H9 (cell line): ENCODE measurements at regions not wholly inside any gene's neighbourhood (a gene's known extent, or its start where the extent isn't known, plus 50 kb on each side); places are given as distances from the start of the nearest gene placed in this dataset.

Experiments
- DNase-seq: peaks from one replicate; pipeline ENCODE4 v3.0.0-alpha.2; 2017
- H2AFZ ChIP-seq: one replicate; pipeline ENCODE4 v1.6.1; 2013; ENCODE audit warnings: mild to moderate bottlenecking, low read length, control low read depth, moderate library complexity
- H2AK5ac ChIP-seq: 2 replicates; pipeline ENCODE4 v1.6.1; 2013; ENCODE audit warnings: low read length, control low read depth, mixed read lengths; ENCODE audit not compliant: insufficient read length
- H2BK120ac ChIP-seq: one replicate; pipeline ENCODE4 v1.6.1; 2013; ENCODE audit warnings: low read depth, mild to moderate bottlenecking, low read length, control low read depth, inconsistent platforms; ENCODE audit not compliant: poor library complexity, severe bottlenecking
- H2BK12ac ChIP-seq: 2 replicates; pipeline ENCODE4 v1.6.1; 2013; ENCODE audit warnings: low read length, control low read depth, mixed read lengths, low read depth; ENCODE audit not compliant: insufficient read length
- H2BK15ac ChIP-seq: 2 replicates; pipeline ENCODE4 v1.6.1; 2013; ENCODE audit warnings: low read depth, low read length, control low read depth
- H2BK20ac ChIP-seq: one replicate; pipeline ENCODE4 v1.6.1; 2013; ENCODE audit warnings: low read depth, mild to moderate bottlenecking, low read length, control low read depth, inconsistent platforms; ENCODE audit not compliant: poor library complexity, severe bottlenecking
- H2BK5ac ChIP-seq: 2 replicates; pipeline ENCODE4 v1.6.1; 2013; ENCODE audit warnings: low read length, control low read depth, mixed read lengths; ENCODE audit not compliant: insufficient read length
- H3K14ac ChIP-seq: 2 replicates; pipeline ENCODE4 v1.6.1; 2013; ENCODE audit warnings: low read length, control low read depth; ENCODE audit not compliant: insufficient read depth
- H3K18ac ChIP-seq: 2 replicates; pipeline ENCODE4 v1.6.1; 2013; ENCODE audit warnings: low read depth, mild to moderate bottlenecking, mixed read lengths, low read length, control low read depth; ENCODE audit not compliant: insufficient read length
- H3K23ac ChIP-seq: 2 replicates; pipeline ENCODE4 v1.6.1; 2013; ENCODE audit warnings: low read length, control low read depth, mixed read lengths, low read depth; ENCODE audit not compliant: insufficient read length
- H3K23me2 ChIP-seq: 2 replicates; pipeline ENCODE4 v1.6.1; 2013; ENCODE audit warnings: low read depth, mild to moderate bottlenecking, mixed read lengths, low read length, control low read depth; ENCODE audit not compliant: insufficient read length, poor library complexity, severe bottlenecking
- H3K27ac ChIP-seq: 2 replicates; pipeline ENCODE4 v1.5.1; 2013; ENCODE audit warnings: low read length, control low read depth, mixed read lengths, low read depth; ENCODE audit not compliant: insufficient read length
- H3K27me3 ChIP-seq: 2 replicates; pipeline ENCODE4 v1.6.1; 2013; ENCODE audit warnings: low read length, control low read depth, inconsistent platforms; ENCODE audit not compliant: insufficient read depth
- H3K4ac ChIP-seq: 2 replicates; pipeline ENCODE4 v1.6.1; 2013; ENCODE audit warnings: low read depth, mild to moderate bottlenecking, control low read depth, inconsistent platforms, low read length, moderate library complexity
- H3K4me1 ChIP-seq: 2 replicates; pipeline ENCODE4 v1.6.1; 2013; ENCODE audit warnings: low read length, control low read depth, inconsistent platforms; ENCODE audit not compliant: insufficient read depth
- H3K4me2 ChIP-seq: 2 replicates; pipeline ENCODE4 v1.6.1; 2013; ENCODE audit warnings: low read length, control low read depth, mixed read lengths; ENCODE audit not compliant: insufficient read length, insufficient read depth
- H3K56ac ChIP-seq: 2 replicates; pipeline ENCODE4 v1.6.1; 2013; ENCODE audit warnings: low read depth, mild to moderate bottlenecking, mixed read lengths, low read length, control low read depth; ENCODE audit not compliant: insufficient read length
- H3K79me1 ChIP-seq: 2 replicates; pipeline ENCODE4 v1.6.1; 2013; ENCODE audit warnings: low read depth, mild to moderate bottlenecking, moderate library complexity, low read length, control low read depth, inconsistent platforms; ENCODE audit not compliant: insufficient read depth, poor library complexity, severe bottlenecking
- H3K79me2 ChIP-seq: 2 replicates; pipeline ENCODE4 v1.6.1; 2013; ENCODE audit warnings: low read length, control low read depth, inconsistent platforms; ENCODE audit not compliant: insufficient read depth
- H3K9ac ChIP-seq: 2 replicates; pipeline ENCODE4 v1.6.1; 2013; ENCODE audit warnings: low read length, control low read depth, mixed read lengths; ENCODE audit not compliant: insufficient read length; ENCODE audit errors: extremely low read depth
- H3K9me3 ChIP-seq: one replicate; pipeline ENCODE4 v1.6.1; 2013; ENCODE audit warnings: low read depth, low read length, inconsistent platforms; ENCODE audit not compliant: control insufficient read depth
- H3T11ph ChIP-seq: one replicate; pipeline ENCODE4 v1.6.1; 2013; ENCODE audit warnings: mild to moderate bottlenecking, low read length, control low read depth, inconsistent platforms
- H4K20me1 ChIP-seq: one replicate; pipeline ENCODE4 v1.6.1; 2013; ENCODE audit not compliant: control insufficient read depth, insufficient read length, insufficient read depth
- H4K5ac ChIP-seq: 2 replicates; pipeline ENCODE4 v1.6.1; 2013; ENCODE audit warnings: low read depth, mild to moderate bottlenecking, mixed read lengths, low read length, control low read depth; ENCODE audit not compliant: insufficient read length
- H4K8ac ChIP-seq: replicated peaks from 2 replicates; pipeline ENCODE4 v1.6.1; 2013; ENCODE audit warnings: low read length, control low read depth, mixed read lengths, low read depth; ENCODE audit not compliant: insufficient read length
- H4K91ac ChIP-seq: 2 replicates; pipeline ENCODE4 v1.6.1; 2013; ENCODE audit warnings: low read depth, mild to moderate bottlenecking, moderate library complexity, mixed read lengths, low read length, control low read depth; ENCODE audit not compliant: insufficient read length
- H3K27ac Mint-ChIP-seq, 3 experiments: 2 replicates in 2 of 3; 3 replicates in 1 of 3; pipeline ENCODE4 v1.8.0; 2020 to 2021; ENCODE audit warnings: mixed read lengths in 3 of 3, mild to moderate bottlenecking in 1 of 3, moderate library complexity in 1 of 3
- H3K27me3 Mint-ChIP-seq: 2 replicates; pipeline ENCODE4 v1.8.0; 2021; ENCODE audit warnings: low read depth, mild to moderate bottlenecking, moderate library complexity, mixed read lengths
- H3K36me3 Mint-ChIP-seq, 3 experiments: 2 replicates in 2 of 3; 3 replicates in 1 of 3; pipeline ENCODE4 v1.8.0; 2020 to 2021; ENCODE audit warnings: low read depth in 3 of 3, mixed read lengths in 3 of 3; ENCODE audit not compliant: insufficient read depth in 1 of 3
- H3K4me1 Mint-ChIP-seq, 2 experiments: 2 replicates each; pipeline ENCODE4 v1.8.0; 2020; ENCODE audit warnings: mixed read lengths in 2 of 2
- H3K4me3 Mint-ChIP-seq, 2 experiments: 2 replicates in 1 of 2; 3 replicates in 1 of 2; pipeline ENCODE4 v1.8.0; 2020 to 2021; ENCODE audit warnings: mild to moderate bottlenecking in 2 of 2, mixed read lengths in 2 of 2, moderate library complexity in 1 of 2
- H3K9me3 Mint-ChIP-seq, 2 experiments: 2 replicates in 1 of 2; 3 replicates in 1 of 2; pipeline ENCODE4 v1.8.0; 2020; ENCODE audit warnings: mild to moderate bottlenecking in 2 of 2, mixed read lengths in 2 of 2, moderate library complexity in 1 of 2
- WGBS: extraction: QIAGEN DNeasy Blood & Tissue Kit; methylation state at CpG from one replicate; pipeline ENCODE4 v1.1.7; 2013; ENCODE audit warnings: missing lambda C conversion rate, low lambda C conversion rate, mixed read lengths; ENCODE audit not compliant: insufficient read length; ENCODE audit errors: extremely low coverage; 5-methylcytosine and 5-hydroxymethylcytosine counted together
- TF ChIP-seq, protein P1 (sequence below): fragments of 200-600 bp; sonication (generic); conservative IDR thresholded peaks from 3 replicates; pipeline ENCODE4 v1.8.0; 2021; ENCODE audit warnings: antibody characterized with exemption, mild to moderate bottlenecking

DNA sequence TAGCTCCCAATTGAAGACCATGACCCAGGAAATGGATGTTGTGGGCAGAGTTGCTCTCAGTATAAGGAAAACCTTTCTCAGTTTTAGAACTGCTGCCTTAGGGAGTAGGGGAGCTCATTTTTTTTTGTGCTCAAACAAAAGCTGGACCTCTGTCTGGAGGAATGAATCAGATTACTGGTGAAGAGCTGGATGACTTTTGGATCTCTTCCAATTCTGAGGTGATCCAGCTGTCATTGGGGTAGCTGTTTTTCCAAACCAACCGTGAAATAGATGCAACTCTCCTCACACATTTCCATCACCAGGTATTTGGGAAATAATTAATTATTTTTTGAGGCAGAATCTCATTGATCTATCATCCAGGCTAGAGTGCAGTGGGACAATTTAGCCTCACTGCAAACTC lies 251.3 kb upstream of the PLET1 start:
- Histone ChIP-seq H4K91ac (no peak overlapping the region), H3K14ac (no peak overlapping the region), H3K23ac (no peak overlapping the region), H2BK15ac (no peak overlapping the region), H3K79me2 (no peaks in the 10 kb centered on the region), H3K56ac (no peak overlapping the region), H2AFZ (no peak overlapping the region), H2BK5ac (no peak overlapping the region), H3K18ac (no peak overlapping the region), H4K20me1 (no peaks in the 10 kb centered on the region), H4K5ac (no peak overlapping the region), H2BK120ac (no peak overlapping the region), H2BK12ac (no peak overlapping the region), H3K79me1 (no peaks in the 10 kb centered on the region), H3K4me2 (no peak overlapping the region), H3K9ac (no peak overlapping the region), H3K4ac (no peak overlapping the region), H3K27me3 (no peaks in the 10 kb centered on the region), H3K9me3 (no peaks in the 10 kb centered on the region), H3T11ph (no peak overlapping the region), H2BK20ac (no peak overlapping the region), H3K27ac (no peak overlapping the region), H4K8ac (no peak overlapping the region), H3K23me2 (no peaks in the 10 kb centered on the region), H3K4me1 (no peaks in the 10 kb centered on the region), H2AK5ac (no peak overlapping the region)
- TF ChIP-seq, protein P1, sequence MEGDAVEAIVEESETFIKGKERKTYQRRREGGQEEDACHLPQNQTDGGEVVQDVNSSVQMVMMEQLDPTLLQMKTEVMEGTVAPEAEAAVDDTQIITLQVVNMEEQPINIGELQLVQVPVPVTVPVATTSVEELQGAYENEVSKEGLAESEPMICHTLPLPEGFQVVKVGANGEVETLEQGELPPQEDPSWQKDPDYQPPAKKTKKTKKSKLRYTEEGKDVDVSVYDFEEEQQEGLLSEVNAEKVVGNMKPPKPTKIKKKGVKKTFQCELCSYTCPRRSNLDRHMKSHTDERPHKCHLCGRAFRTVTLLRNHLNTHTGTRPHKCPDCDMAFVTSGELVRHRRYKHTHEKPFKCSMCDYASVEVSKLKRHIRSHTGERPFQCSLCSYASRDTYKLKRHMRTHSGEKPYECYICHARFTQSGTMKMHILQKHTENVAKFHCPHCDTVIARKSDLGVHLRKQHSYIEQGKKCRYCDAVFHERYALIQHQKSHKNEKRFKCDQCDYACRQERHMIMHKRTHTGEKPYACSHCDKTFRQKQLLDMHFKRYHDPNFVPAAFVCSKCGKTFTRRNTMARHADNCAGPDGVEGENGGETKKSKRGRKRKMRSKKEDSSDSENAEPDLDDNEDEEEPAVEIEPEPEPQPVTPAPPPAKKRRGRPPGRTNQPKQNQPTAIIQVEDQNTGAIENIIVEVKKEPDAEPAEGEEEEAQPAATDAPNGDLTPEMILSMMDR, result no peak
- DNase-seq, result no peak
- H3K36me3 Mint-ChIP-seq, result no peaks in the 10 kb centered on the region
- H3K27me3 Mint-ChIP-seq, result peaks cover 2% of the 10 kb centered on the region; the same call in 1 of the 2 replicates
- WGBS, result no CpG with 5 or more reads among the region's 1 CpG
- no peak overlapping the region for H3K4me3 Mint-ChIP-seq
- H3K27ac Mint-ChIP-seq, result no peak overlapping the region
- H3K9me3 Mint-ChIP-seq, result no peaks in the 10 kb centered on the region
- H3K4me1 Mint-ChIP-seq, result peaks cover 0 to 10% of the 10 kb centered on the region in 2 experiments; a peak in 2 of 4 replicates
